OCI-M2 (cell line): ENCODE measurements at regions not wholly inside any gene's neighbourhood (a gene's known extent, or its start where the extent isn't known, plus 50 kb on each side); places are given as distances from the start of the nearest gene placed in this dataset.
"Not testable (repeated sequence)": the region's sequence is repeated elsewhere in the genome, so short reads cannot be mapped to it uniquely, and the experiment has no call there.

Experiments used
- DNase-seq: peaks from one replicate; lab custom pipeline; 2025; ENCODE audit not compliant: unreplicated experiment; lab: John Stamatoyannopoulos, UW

GRCh38 chr2:144026753-144027152, 493.2 kb downstream of the ZEB2 start:
- DNase-seq = no peak

GRCh38 chr2:144020047-144020446, 499.9 kb downstream of the ZEB2 start:
- no peak for DNase-seq

GRCh38 chr2:144015655-144016245, 504.2 kb downstream of the ZEB2 start:
- DNase-seq = no peak

- no peak for DNase-seq
These were observed 504.9 kb downstream of the ZEB2 start for GRCh38 chr2:144015036-144015435.

GRCh38 chr2:144014103-144014502, 505.8 kb downstream of the ZEB2 start:
- no peak for DNase-seq

- no peak for DNase-seq
These were observed 507.6 kb downstream of the ZEB2 start for GRCh38 chr2:144012304-144012703.

- DNase-seq = no peak
These were observed 508.4 kb downstream of the ZEB2 start for GRCh38 chr2:144011553-144011952.

GRCh38 chr2:144011098-144011497, 508.8 kb downstream of the ZEB2 start:
- no peak for DNase-seq

- no peak for DNase-seq
These were observed 509.7 kb downstream of the ZEB2 start for GRCh38 chr2:144010096-144010836.

- no peak for DNase-seq
These were observed 513.8 kb downstream of the ZEB2 start for GRCh38 chr2:144006139-144006538.

- no peak for DNase-seq
These were observed 515.2 kb downstream of the ZEB2 start for GRCh38 chr2:144004742-144005141.

- DNase-seq = no peak
These were observed 516.4 kb downstream of the ZEB2 start for GRCh38 chr2:144003460-144004075.

- DNase-seq = no peak
These were observed 522.9 kb downstream of the ZEB2 start for GRCh38 chr2:143996974-143997373.

- DNase-seq = no peak
These were observed 525.0 kb downstream of the ZEB2 start for GRCh38 chr2:143994961-143995360.

- not testable (repeated sequence) for DNase-seq
These were observed 528.3 kb downstream of the ZEB2 start for GRCh38 chr2:143991596-143991995.

- no peak for DNase-seq
These were observed 531.8 kb downstream of the ZEB2 start for GRCh38 chr2:143988082-143988481.

- DNase-seq = no peak
These were observed 538.5 kb downstream of the ZEB2 start for GRCh38 chr2:143981428-143981827.

- DNase-seq = no peak
These were observed 542.6 kb downstream of the ZEB2 start for GRCh38 chr2:143977356-143977755.

GRCh38 chr2:143975216-143975615, 544.7 kb downstream of the ZEB2 start:
- DNase-seq = no peak

GRCh38 chr2:143974262-143974661, 545.7 kb downstream of the ZEB2 start:
- no peak for DNase-seq

- DNase-seq = no peak
These were observed 551.1 kb downstream of the ZEB2 start for GRCh38 chr2:143968860-143969259.

GRCh38 chr2:143968360-143968759, 551.6 kb downstream of the ZEB2 start:
- no peak for DNase-seq
